ENCODE measurements at regions not wholly inside any gene's neighbourhood (a gene's known extent, or its start where the extent isn't known, plus 50 kb on each side); places are given as distances from the start of the nearest gene placed in this dataset.
"Not testable (repeated sequence)": the region's sequence is repeated elsewhere in the genome, so short reads cannot be mapped to it uniquely, and the experiment has no call there.

GRCh38 chr3:81989274-81989673, 227.8 kb upstream of the GBE1 start:
- DNase-seq (ENCODE audit: low read depth), result no peak
- H3K4me3 ChIP-seq (ENCODE audit: low read length), result no peak overlapping the region
- no peak for TF ChIP-seq CTCF (IDR thresholded peaks at IDR 0.05; ENCODE audit: insufficient read depth, low read depth, low read length, missing control alignments)

DNA sequence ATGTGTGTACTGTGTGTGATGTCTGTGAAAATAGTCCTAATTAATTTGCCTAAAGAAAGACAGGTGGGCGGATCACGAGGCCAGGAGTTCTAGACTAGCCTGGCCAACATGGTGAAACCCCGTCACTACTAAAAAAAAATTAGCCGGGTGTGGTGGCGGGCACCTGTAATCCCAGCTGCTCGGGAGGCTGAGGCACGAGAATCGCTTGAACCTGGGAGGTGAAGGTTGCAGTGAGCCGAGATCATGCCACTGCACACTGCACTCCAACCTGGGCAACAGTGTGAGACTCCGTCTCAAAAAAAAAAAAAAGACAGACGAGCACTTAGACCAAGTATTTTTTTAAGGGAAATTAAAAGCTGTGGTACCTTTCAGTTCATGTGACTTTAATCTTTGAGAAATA, 226.0 kb upstream of the GBE1 start:
- H3K4me3 ChIP-seq (ENCODE audit: low read length); DNase-seq (ENCODE audit: low read depth): not testable (repeated sequence)

DNA sequence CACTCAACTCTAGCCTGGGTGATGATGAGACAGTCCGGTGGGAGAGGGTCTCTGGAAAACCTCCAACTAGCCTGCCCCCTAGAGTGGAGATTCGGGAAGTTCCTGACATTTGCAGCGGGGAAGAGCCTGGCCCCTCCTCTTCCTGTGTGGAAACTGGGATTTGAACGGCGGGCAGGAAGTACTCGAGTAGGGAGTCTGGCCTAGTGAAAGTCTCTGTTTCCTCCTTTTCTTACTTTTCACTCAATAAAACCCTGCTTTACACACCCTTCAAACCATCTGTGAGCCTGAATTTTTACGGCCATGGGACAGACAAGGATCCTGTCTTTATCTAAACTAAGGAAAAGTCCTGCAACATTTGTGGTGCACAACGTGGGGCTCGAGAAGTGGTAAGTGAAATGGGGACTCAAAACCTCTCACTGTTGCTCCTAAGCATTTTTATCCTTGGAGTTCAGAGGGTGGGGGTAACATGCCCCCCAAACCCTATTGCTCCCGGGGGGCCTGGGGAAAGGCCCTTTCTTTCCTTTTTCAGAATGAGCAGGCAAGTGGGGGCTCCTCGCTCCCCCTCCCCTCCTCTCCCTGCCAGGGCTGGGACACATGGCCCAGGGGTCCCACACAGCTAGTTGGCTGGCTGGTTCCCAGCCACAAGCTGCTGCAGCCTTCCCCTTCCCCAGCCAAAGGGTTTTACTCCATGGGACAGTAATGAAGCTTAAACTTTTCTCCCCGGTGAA, 224.7 kb upstream of the GBE1 start:
- no peak for DNase-seq (ENCODE audit: low read depth)
- H3K4me3 ChIP-seq (ENCODE audit: low read length), result no peak overlapping the region
- TF ChIP-seq CTCF (IDR thresholded peaks at IDR 0.05; ENCODE audit: insufficient read depth, low read depth, low read length, missing control alignments), result no peak

DNA sequence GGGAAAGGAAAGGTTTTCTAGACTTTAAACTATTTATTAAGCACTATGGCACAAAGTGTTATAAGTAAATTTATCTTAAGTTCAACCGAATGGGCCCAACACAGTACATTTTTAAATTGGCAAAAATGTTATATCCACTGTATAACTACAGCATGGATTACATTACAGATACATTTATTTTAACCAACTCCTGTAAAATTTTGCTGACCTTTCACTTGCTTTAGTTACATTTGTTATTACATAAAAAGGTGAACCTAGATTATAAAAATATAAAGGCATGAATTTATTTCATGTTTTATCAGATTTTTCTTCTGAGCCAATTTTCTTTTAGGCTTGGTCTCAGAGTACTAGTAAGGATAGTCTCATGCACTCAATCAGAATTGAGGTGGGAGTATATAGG, 221.9 kb upstream of the GBE1 start:
- no peak for TF ChIP-seq CTCF (IDR thresholded peaks at IDR 0.05; ENCODE audit: insufficient read depth, low read depth, low read length, missing control alignments)
- DNase-seq (ENCODE audit: low read depth), result no peak
- H3K4me3 ChIP-seq (ENCODE audit: low read length), result no peak overlapping the region

DNA sequence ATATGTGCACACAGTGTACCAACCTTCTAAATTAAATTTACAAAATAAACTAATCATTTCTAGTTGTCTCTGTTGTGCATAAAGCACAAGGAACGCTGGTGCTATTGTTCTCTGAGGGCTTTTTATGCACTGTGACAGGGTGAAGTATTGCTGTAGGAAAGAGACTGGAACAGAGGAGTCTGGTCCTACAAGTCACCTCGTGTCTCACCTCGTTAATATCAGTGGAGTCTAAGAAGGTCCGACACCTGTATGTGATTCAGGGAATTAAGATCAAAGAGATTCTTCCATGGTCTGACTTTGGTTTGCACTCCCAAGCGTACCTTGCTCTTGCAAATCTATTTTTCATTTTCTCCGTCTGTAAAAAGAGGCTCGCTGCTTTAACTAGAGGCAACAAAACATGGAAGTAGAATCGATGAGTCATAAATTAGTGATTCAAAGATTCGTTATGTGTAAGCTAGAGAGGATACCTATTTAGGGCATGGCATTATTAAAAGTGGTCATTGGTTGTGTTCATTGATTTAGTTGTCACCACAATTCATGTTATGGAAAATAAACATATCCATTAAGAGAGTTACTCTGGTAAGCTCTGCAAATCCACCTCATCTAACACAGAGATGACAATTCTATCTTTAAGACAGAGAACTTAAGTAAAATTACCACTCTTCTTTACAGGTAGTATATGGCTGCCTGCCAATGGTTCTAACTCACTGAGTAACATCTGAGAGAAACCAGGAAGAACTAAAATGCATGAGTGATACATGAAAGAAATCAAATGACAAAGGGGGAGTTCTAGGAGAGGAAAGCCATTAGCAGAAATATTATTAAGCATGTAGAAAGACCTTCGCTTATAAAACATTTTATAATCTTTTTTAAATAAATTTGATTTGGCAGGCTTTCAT, 219.4 kb upstream of the GBE1 start:
- H3K4me3 ChIP-seq (ENCODE audit: low read length), result no peak overlapping the region
- TF ChIP-seq CTCF (IDR thresholded peaks at IDR 0.05; ENCODE audit: insufficient read depth, low read depth, low read length, missing control alignments), result no peak
- peak; percentile 77 for DNase-seq (ENCODE audit: low read depth)

DNA sequence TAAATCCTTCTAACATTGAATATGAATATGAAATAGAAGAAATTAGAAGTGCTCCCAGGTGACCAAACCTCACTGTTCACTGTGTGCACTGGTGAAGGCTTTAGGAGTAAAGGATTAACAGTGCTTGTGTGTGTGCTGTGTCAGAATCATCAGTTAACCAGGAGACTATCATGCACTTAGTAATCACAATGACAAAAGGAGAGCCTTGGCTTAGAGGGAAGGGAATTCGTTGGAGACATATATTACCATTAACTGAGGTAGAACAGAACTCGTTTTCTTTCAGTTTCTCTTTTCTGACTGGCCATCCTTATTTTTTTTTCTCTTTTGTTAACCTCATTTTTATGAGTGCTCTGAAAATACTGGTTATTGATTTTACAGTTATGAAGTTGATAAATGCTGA, 213.3 kb upstream of the GBE1 start:
- no peak overlapping the region for H3K4me3 ChIP-seq (ENCODE audit: low read length)
- no peak for TF ChIP-seq CTCF (IDR thresholded peaks at IDR 0.05; ENCODE audit: insufficient read depth, low read depth, low read length, missing control alignments)
- no peak for DNase-seq (ENCODE audit: low read depth)

DNA sequence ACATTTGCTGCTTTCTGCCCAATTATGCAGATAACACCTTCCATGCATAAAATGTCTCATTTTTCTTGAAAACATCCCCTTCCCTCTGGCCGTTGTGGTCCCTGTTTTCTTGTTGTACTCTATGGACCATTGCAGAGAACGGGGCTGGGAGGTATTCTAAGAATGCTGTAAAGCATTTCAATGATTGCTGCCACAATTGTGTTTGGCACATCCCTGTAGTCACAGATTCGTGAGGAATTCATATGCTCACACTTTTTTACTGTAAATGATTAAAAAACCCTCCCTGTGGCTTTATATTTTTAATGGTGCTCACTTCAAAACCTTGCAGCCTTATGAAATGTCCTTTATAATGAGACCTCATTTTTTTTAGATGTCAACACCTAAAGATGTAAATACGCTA, 207.2 kb upstream of the GBE1 start:
- H3K4me3 ChIP-seq (ENCODE audit: low read length), result no peak overlapping the region
- no peak for DNase-seq (ENCODE audit: low read depth)
- no peak for TF ChIP-seq CTCF (IDR thresholded peaks at IDR 0.05; ENCODE audit: insufficient read depth, low read depth, low read length, missing control alignments)

All from epithelial cell of esophagus (primary cell).